Osteocyte (in vitro differentiated cells): ENCODE measurements at regions not wholly inside any gene's neighbourhood (a gene's known extent, or its start where the extent isn't known, plus 50 kb on each side); places are given as distances from the start of the nearest gene placed in this dataset.

Experiments used
- DNase-seq: peaks from one replicate; pipeline ENCODE4 v3.0.0; 2021; ENCODE audit warnings: mixed read lengths; ENCODE audit not compliant: unreplicated experiment; ENCODE audit errors: extremely low spot score
- H3K27ac Mint-ChIP-seq: one replicate; pipeline ENCODE4 v1.8.0; 2021; ENCODE audit warnings: mild to moderate bottlenecking, mixed read lengths; ENCODE audit not compliant: unreplicated experiment
- H3K27me3 Mint-ChIP-seq: one replicate; pipeline ENCODE4 v1.8.0; 2021; ENCODE audit warnings: mixed read lengths; ENCODE audit not compliant: unreplicated experiment
- H3K36me3 Mint-ChIP-seq: one replicate; pipeline ENCODE4 v1.8.0; 2021; ENCODE audit warnings: mixed read lengths; ENCODE audit not compliant: unreplicated experiment
- H3K4me1 Mint-ChIP-seq: one replicate; pipeline ENCODE4 v1.8.0; 2021; ENCODE audit warnings: mixed read lengths; ENCODE audit not compliant: unreplicated experiment
- H3K4me3 Mint-ChIP-seq: one replicate; pipeline ENCODE4 v1.8.0; 2021; ENCODE audit warnings: mild to moderate bottlenecking, moderate library complexity, mixed read lengths; ENCODE audit not compliant: unreplicated experiment
- H3K9me3 Mint-ChIP-seq: one replicate; pipeline ENCODE4 v1.8.0; 2021; ENCODE audit warnings: mixed read lengths; ENCODE audit not compliant: unreplicated experiment
- CTCF ChIP-seq: fragments of 200-600 bp; sonication (generic); IDR thresholded peaks from 2 replicates; pipeline ENCODE4 v1.5.0; 2021; ENCODE audit warnings: antibody characterized with exemption, mild to moderate bottlenecking, moderate library complexity

- TF ChIP-seq CTCF = no peak
- H3K27ac Mint-ChIP-seq = peak overlapping the region; percentile 94
Measured at GRCh38 chr3:128549283-128550112, 56.5 kb upstream of the GATA2 start.

GRCh38 chr3:128548426-128549282 lies 55.7 kb upstream of the GATA2 start:
- Mint-ChIP-seq H3K27ac (peak overlapping the region; percentile 94), H3K4me1 (peaks cover 38% of the 10 kb centered on the region), H3K27me3 (no peaks in the 10 kb centered on the region), H3K4me3 (peak overlapping the region; percentile 65), H3K36me3 (no peaks in the 10 kb centered on the region), H3K9me3 (no peaks in the 10 kb centered on the region)
- no peak for TF ChIP-seq CTCF
- peak; percentile 77 for DNase-seq

More at GRCh38 chr3:128549283-128550112, 56.5 kb upstream of the GATA2 start:
- peak; percentile 89 for DNase-seq
- peak overlapping the region; percentile 65 for H3K4me3 Mint-ChIP-seq
- no peaks in the 10 kb centered on the region for H3K36me3 Mint-ChIP-seq
- H3K4me1 Mint-ChIP-seq = peaks cover 40% of the 10 kb centered on the region
- H3K9me3 Mint-ChIP-seq = no peaks in the 10 kb centered on the region
- no peaks in the 10 kb centered on the region for H3K27me3 Mint-ChIP-seq

GRCh38 chr3:128548021-128548420 lies 55.0 kb upstream of the GATA2 start:
- Mint-ChIP-seq H3K4me3 (no peak overlapping the region), H3K4me1 (peaks cover 38% of the 10 kb centered on the region), H3K9me3 (peaks cover 5% of the 10 kb centered on the region), H3K27ac (peak overlapping the region; percentile 94), H3K27me3 (no peaks in the 10 kb centered on the region), H3K36me3 (no peaks in the 10 kb centered on the region)
- no peak for DNase-seq
- no peak for TF ChIP-seq CTCF

GRCh38 chr3:128547368-128547987 lies 54.5 kb upstream of the GATA2 start:
- H3K4me1 Mint-ChIP-seq = peaks cover 38% of the 10 kb centered on the region
- H3K27me3 Mint-ChIP-seq = peaks cover 2% of the 10 kb centered on the region
- peak; percentile 64 for DNase-seq
- no peak overlapping the region for H3K4me3 Mint-ChIP-seq
- H3K27ac Mint-ChIP-seq = peak overlapping the region; percentile 42
- peaks cover 3% of the 10 kb centered on the region for H3K36me3 Mint-ChIP-seq
- H3K9me3 Mint-ChIP-seq = peaks cover 11% of the 10 kb centered on the region
- no peak for TF ChIP-seq CTCF
